HG03135 (cell line): ENCODE measurements at regions not wholly inside any gene's neighbourhood (a gene's known extent, or its start where the extent isn't known, plus 50 kb on each side); places are given as distances from the start of the nearest gene placed in this dataset.
"Not testable (repeated sequence)": the region's sequence is repeated elsewhere in the genome, so short reads cannot be mapped to it uniquely, and the experiment has no call there.

Experiments used
- ATAC-seq: cut with Tn5 transposase; IDR thresholded peaks from one replicate; pipeline ENCODE4 v1.9.1; 2021; ENCODE audit warnings: mild to moderate bottlenecking, moderate library complexity; ENCODE audit not compliant: unreplicated experiment

GRCh38 chrX:8027827-8028226 lies 100.6 kb upstream of the PNPLA4 start:
- ATAC-seq, result no peak

GRCh38 chrX:8025705-8026104 lies 98.5 kb upstream of the PNPLA4 start:
- ATAC-seq, result no peak

GRCh38 chrX:8018934-8019333 lies 91.7 kb upstream of the PNPLA4 start:
- ATAC-seq, result no peak

GRCh38 chrX:8010105-8010504 lies 82.9 kb upstream of the PNPLA4 start:
- ATAC-seq, result no peak

- no peak for ATAC-seq
Observed at GRCh38 chrX:8005678-8006347, 78.6 kb upstream of the PNPLA4 start.

- ATAC-seq, result no peak
Observed at GRCh38 chrX:8003147-8003883, 76.1 kb upstream of the PNPLA4 start.

GRCh38 chrX:7996851-7997250 lies 69.6 kb upstream of the PNPLA4 start:
- no peak for ATAC-seq

- ATAC-seq, result peak; percentile 74
Observed at GRCh38 chrX:7996414-7996813, 69.2 kb upstream of the PNPLA4 start.

- ATAC-seq, result no peak
Observed at GRCh38 chrX:7993873-7994272, 66.7 kb upstream of the PNPLA4 start.

- not testable (repeated sequence) for ATAC-seq
Observed at GRCh38 chrX:7988013-7988759, 61.0 kb upstream of the PNPLA4 start.

GRCh38 chrX:7987160-7988012 lies 60.2 kb upstream of the PNPLA4 start:
- ATAC-seq, result no peak

GRCh38 chrX:7986738-7987137 lies 59.5 kb upstream of the PNPLA4 start:
- ATAC-seq, result not testable (repeated sequence)

GRCh38 chrX:7985568-7985967 lies 58.4 kb upstream of the PNPLA4 start:
- no peak for ATAC-seq

GRCh38 chrX:7983581-7983980 lies 56.4 kb upstream of the PNPLA4 start:
- ATAC-seq, result no peak
